RWPE2 (cell line): ENCODE measurements at regions not wholly inside any gene's neighbourhood (a gene's known extent, or its start where the extent isn't known, plus 50 kb on each side); places are given as distances from the start of the nearest gene placed in this dataset.

Source experiments
- ATAC-seq: fragments of 200-7000 bp; cut with Tn5 transposase; 3 replicates; pipeline ENCODE4 v1.9.1; 2021; ENCODE audit warnings: low read depth
- DNase-seq: peaks from one replicate; pipeline ENCODE4 v3.0.0-alpha.2; 2020; ENCODE audit warnings: low spot score
- H3K27ac ChIP-seq: fragments of 450-650 bp; 2 replicates; pipeline ENCODE4 v1.5.1; 2017; ENCODE audit warnings: mild to moderate bottlenecking; ENCODE audit not compliant: poor library complexity, severe bottlenecking
- H3K27me3 ChIP-seq: fragments of 250-450 bp; sonication (Bioruptor Pico); 2 replicates; pipeline ENCODE4 v1.5.1; 2021; ENCODE audit warnings: mild to moderate bottlenecking, moderate library complexity; ENCODE audit not compliant: insufficient read depth, poor library complexity, severe bottlenecking
- H3K36me3 ChIP-seq: fragments of 250-450 bp; sonication (Bioruptor Pico); 2 replicates; pipeline ENCODE4 v1.5.1; 2020; ENCODE audit warnings: low read depth, mild to moderate bottlenecking, moderate library complexity
- H3K4me1 ChIP-seq: fragments of 250-450 bp; sonication (Bioruptor Pico); 2 replicates; pipeline ENCODE4 v1.5.1; 2021; ENCODE audit warnings: mild to moderate bottlenecking, moderate library complexity; ENCODE audit not compliant: insufficient read depth, poor library complexity, severe bottlenecking
- H3K4me3 ChIP-seq: fragments of 250-450 bp; sonication (Bioruptor Pico); 2 replicates; pipeline ENCODE4 v1.5.1; 2021; ENCODE audit warnings: mild to moderate bottlenecking, moderate library complexity; ENCODE audit not compliant: severe bottlenecking
- H3K9me3 ChIP-seq: fragments of 250-450 bp; sonication (Bioruptor Pico); 2 replicates; pipeline ENCODE4 v1.5.1; 2021; ENCODE audit warnings: mild to moderate bottlenecking, moderate library complexity; ENCODE audit not compliant: severe bottlenecking
- TF ChIP-seq, protein P1 (sequence below): fragments of 450-650 bp; IDR thresholded peaks from one replicate; pipeline ENCODE4 v1.5.1; 2017; ENCODE audit warnings: mild to moderate bottlenecking, moderate library complexity; ENCODE audit not compliant: poor library complexity, severe bottlenecking

DNA sequence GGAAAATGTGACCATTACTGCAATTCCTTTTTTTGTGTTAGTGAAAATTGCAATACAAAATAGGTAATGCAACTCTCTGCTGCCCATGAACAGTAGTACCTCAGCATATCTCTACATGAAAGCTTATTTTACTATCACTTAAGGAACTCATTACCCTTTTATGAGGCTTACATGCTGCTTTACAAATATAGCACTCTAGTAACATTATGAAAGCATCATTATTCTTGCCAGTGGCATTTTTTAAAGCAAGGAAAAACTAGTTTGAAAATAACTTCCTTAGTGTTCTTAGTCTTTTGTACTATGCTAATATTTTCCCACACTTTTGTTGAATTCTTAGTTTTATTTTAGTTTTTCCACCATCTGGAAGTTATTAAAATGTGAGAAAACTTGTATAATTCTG, 797.3 kb upstream of the ARRDC3 start:
- no peak for ATAC-seq
- H3K36me3 ChIP-seq = no peaks in the 10 kb centered on the region
- H3K9me3 ChIP-seq = no peaks in the 10 kb centered on the region
- no peak overlapping the region for H3K4me3 ChIP-seq
- TF ChIP-seq, protein P1, sequence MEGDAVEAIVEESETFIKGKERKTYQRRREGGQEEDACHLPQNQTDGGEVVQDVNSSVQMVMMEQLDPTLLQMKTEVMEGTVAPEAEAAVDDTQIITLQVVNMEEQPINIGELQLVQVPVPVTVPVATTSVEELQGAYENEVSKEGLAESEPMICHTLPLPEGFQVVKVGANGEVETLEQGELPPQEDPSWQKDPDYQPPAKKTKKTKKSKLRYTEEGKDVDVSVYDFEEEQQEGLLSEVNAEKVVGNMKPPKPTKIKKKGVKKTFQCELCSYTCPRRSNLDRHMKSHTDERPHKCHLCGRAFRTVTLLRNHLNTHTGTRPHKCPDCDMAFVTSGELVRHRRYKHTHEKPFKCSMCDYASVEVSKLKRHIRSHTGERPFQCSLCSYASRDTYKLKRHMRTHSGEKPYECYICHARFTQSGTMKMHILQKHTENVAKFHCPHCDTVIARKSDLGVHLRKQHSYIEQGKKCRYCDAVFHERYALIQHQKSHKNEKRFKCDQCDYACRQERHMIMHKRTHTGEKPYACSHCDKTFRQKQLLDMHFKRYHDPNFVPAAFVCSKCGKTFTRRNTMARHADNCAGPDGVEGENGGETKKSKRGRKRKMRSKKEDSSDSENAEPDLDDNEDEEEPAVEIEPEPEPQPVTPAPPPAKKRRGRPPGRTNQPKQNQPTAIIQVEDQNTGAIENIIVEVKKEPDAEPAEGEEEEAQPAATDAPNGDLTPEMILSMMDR = no peak
- no peak for DNase-seq
- no peak overlapping the region for H3K27ac ChIP-seq
- no peaks in the 10 kb centered on the region for H3K4me1 ChIP-seq
- H3K27me3 ChIP-seq = no peaks in the 10 kb centered on the region

DNA sequence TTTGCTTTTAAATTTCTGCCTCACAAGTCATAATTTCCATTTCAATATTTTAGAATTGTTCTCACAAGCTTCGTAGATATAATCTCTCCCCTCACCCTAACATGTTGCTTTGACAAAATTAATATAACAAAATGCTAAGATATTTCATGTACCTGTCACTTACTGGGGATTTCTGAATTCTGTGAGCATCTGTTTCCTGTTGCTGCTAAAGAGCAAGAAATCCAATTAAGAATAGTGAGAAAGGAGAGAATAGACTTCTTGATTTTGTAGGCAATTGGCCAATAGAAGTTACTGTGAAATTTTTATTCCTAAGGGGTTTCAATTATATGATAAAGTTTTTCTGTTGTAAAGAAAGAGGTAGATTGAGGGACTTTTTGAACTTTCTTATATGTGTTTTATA, 796.5 kb upstream of the ARRDC3 start:
- no peak overlapping the region for H3K4me3 ChIP-seq
- no peak for ATAC-seq
- DNase-seq = no peak

DNA sequence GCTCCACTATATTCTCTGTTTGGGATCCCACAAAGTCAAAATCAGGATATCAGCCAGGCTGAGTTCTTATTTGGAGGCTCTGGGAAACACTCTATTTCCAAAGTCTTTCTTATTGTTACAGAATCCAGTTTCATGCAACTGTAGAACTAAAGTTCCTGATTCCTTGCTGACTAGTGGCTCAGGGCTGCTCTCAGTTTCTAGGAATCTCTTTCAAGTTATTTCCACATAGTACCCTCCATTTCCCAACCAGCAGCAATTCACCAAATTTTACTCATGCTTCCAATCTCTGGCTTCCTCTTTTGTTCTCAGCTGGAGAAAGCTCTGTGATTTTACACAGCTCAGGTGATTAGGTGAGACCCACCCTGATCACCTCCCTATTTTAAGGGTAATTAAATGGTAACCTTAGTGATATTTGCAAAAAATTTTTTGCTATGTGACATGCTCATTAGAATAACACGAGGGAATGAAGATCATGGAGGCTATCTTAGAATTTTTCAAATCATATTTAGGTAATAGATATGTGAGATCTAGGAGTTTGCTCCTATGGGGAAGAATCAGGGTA, 794.9 kb upstream of the ARRDC3 start:
- Histone ChIP-seq H3K27me3 (no peaks in the 10 kb centered on the region), H3K36me3 (no peaks in the 10 kb centered on the region), H3K4me3 (no peak overlapping the region), H3K4me1 (no peaks in the 10 kb centered on the region), H3K9me3 (no peaks in the 10 kb centered on the region), H3K27ac (no peak overlapping the region)
- DNase-seq (no peak), ATAC-seq (no peak)
- TF ChIP-seq, protein P1 = no peak

More for the DNA sequence above, 796.5 kb upstream of the ARRDC3 start:
- no peaks in the 10 kb centered on the region for H3K4me1 ChIP-seq
- no peaks in the 10 kb centered on the region for H3K9me3 ChIP-seq
- TF ChIP-seq, protein P1 = no peak
- no peaks in the 10 kb centered on the region for H3K27me3 ChIP-seq
- H3K36me3 ChIP-seq = no peaks in the 10 kb centered on the region
- H3K27ac ChIP-seq = no peak overlapping the region

DNA sequence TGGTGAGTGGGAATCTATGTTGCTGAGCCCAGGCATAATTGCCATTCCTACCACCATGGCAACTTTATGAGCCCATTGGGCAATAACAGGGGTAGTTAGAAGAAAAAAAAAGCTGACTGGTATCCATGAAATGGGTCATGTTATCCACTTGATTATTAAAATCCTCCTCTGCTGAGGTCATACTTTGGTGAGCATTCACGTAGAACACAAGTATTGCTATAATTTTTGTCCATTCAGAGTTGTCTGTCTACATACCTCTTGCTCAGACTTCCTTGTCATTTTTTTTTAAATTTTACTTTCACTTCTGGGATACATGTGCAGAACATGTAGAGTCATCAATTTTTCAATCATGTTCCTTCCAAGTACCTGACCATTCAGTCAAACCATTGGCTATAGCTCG, 780.8 kb upstream of the ARRDC3 start:
- no peak overlapping the region for H3K27ac ChIP-seq
- no peak overlapping the region for H3K4me3 ChIP-seq
- DNase-seq = no peak
- H3K9me3 ChIP-seq = no peaks in the 10 kb centered on the region
- no peaks in the 10 kb centered on the region for H3K36me3 ChIP-seq
- no peaks in the 10 kb centered on the region for H3K4me1 ChIP-seq
- H3K27me3 ChIP-seq = no peaks in the 10 kb centered on the region
- ATAC-seq = no peak
- TF ChIP-seq, protein P1 = no peak

DNA sequence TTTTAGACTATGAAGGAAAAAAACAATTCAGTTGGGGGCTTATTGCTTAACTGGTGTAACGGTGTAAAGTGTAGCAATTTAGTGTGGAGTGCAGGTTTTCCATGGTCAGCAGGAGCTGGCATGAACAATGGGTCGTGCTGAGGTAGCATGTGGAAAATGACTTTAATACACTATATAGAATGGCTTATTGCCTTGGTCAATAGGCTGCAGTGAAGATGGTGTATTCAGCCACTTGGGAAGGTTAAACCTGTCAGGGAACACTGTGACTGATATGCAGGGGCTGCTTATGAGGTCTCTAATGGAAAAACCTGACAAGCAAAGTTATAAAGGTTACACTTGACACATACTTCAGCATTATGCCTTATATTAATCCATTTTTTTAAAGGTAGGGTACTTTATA, 764.7 kb upstream of the ARRDC3 start:
- TF ChIP-seq, protein P1 = no peak
- no peak for DNase-seq

More for the DNA sequence above, 764.7 kb upstream of the ARRDC3 start:
- H3K27me3 ChIP-seq = no peaks in the 10 kb centered on the region
- peak; percentile 21; the same call in 1 of the 3 replicates for ATAC-seq
- no peak overlapping the region for H3K4me3 ChIP-seq
- no peaks in the 10 kb centered on the region for H3K9me3 ChIP-seq
- no peaks in the 10 kb centered on the region for H3K4me1 ChIP-seq
- H3K27ac ChIP-seq = no peak overlapping the region
- no peaks in the 10 kb centered on the region for H3K36me3 ChIP-seq
